KMS-11 (cell line): ENCODE measurements at regions not wholly inside any gene's neighbourhood (a gene's known extent, or its start where the extent isn't known, plus 50 kb on each side); places are given as distances from the start of the nearest gene placed in this dataset.

Experiments used
- H2AFZ ChIP-seq: fragments of 200-600 bp; sonication (generic); 2 replicates; pipeline ENCODE4 v1.6.1; 2016; ENCODE audit warnings: antibody characterized with exemption, mixed run types, low read depth
- H3K27ac ChIP-seq: fragments of 200-600 bp; sonication (generic); 2 replicates; pipeline ENCODE4 v1.6.1; 2016; ENCODE audit warnings: mild to moderate bottlenecking, mixed run types
- H3K27me3 ChIP-seq: fragments of 200-600 bp; sonication (generic); 2 replicates; pipeline ENCODE4 v1.6.1; 2017; ENCODE audit warnings: mild to moderate bottlenecking, low read depth, mixed run types, moderate library complexity; ENCODE audit not compliant: insufficient read depth
- H3K36me3 ChIP-seq: fragments of 200-600 bp; sonication (generic); 2 replicates; pipeline ENCODE4 v1.6.1; 2017; ENCODE audit warnings: mild to moderate bottlenecking, mixed run types; ENCODE audit not compliant: insufficient read depth
- H3K4me1 ChIP-seq: fragments of 200-600 bp; sonication (generic); 2 replicates; pipeline ENCODE4 v1.6.1; 2016; ENCODE audit warnings: mild to moderate bottlenecking, low read depth, mixed run types; ENCODE audit not compliant: poor library complexity, severe bottlenecking
- H3K4me2 ChIP-seq: fragments of 200-600 bp; sonication (generic); 2 replicates; pipeline ENCODE4 v1.7.0; 2016; ENCODE audit warnings: mild to moderate bottlenecking, mixed run types
- H3K4me3 ChIP-seq: fragments of 200-600 bp; sonication (generic); IDR thresholded peaks from 2 replicates; pipeline ENCODE4 v1.6.1; 2017; ENCODE audit warnings: low read depth, low read length, mixed read lengths; ENCODE audit not compliant: insufficient read depth
- H3K79me2 ChIP-seq: fragments of 200-600 bp; sonication (generic); 2 replicates; pipeline ENCODE4 v1.6.1; 2016; ENCODE audit warnings: low read depth, mixed run types; ENCODE audit not compliant: insufficient read depth
- H3K9ac ChIP-seq: fragments of 200-600 bp; sonication (generic); 2 replicates; pipeline ENCODE4 v1.6.1; 2016; ENCODE audit warnings: mild to moderate bottlenecking, mixed run types
- H4K20me1 ChIP-seq: fragments of 200-600 bp; sonication (generic); 2 replicates; pipeline ENCODE4 v1.6.1; 2016; ENCODE audit warnings: mild to moderate bottlenecking, mixed run types; ENCODE audit not compliant: insufficient read depth
- CTCF ChIP-seq: fragments of 200-600 bp; sonication (generic); conservative IDR thresholded peaks from 2 replicates; pipeline ENCODE4 v1.6.1; 2017; ENCODE audit warnings: low read depth, mild to moderate bottlenecking, antibody characterized with exemption, low read length, moderate library complexity, mixed read lengths

- Histone ChIP-seq H3K4me3 (no peak overlapping the region), H3K27me3 (no peaks in the 10 kb centered on the region), H3K27ac (no peak overlapping the region), H4K20me1 (no peaks in the 10 kb centered on the region), H2AFZ (no peak overlapping the region), H3K36me3 (no peaks in the 10 kb centered on the region), H3K4me1 (no peaks in the 10 kb centered on the region), H3K79me2 (no peaks in the 10 kb centered on the region), H3K4me2 (no peak overlapping the region), H3K9ac (no peak overlapping the region)
- TF ChIP-seq CTCF, result no peak
These were observed 600.5 kb downstream of the EDEM1 start for GRCh38 chr3:5787861-5788488.

- no peak overlapping the region for H2AFZ ChIP-seq
- no peaks in the 10 kb centered on the region for H3K4me1 ChIP-seq
- H3K4me2 ChIP-seq, result no peak overlapping the region
- H3K36me3 ChIP-seq, result no peaks in the 10 kb centered on the region
- no peaks in the 10 kb centered on the region for H3K27me3 ChIP-seq
- no peak overlapping the region for H3K27ac ChIP-seq
- H4K20me1 ChIP-seq, result no peaks in the 10 kb centered on the region
- no peak overlapping the region for H3K9ac ChIP-seq
- no peaks in the 10 kb centered on the region for H3K79me2 ChIP-seq
- H3K4me3 ChIP-seq, result no peak overlapping the region
- no peak for TF ChIP-seq CTCF
These were observed 601.0 kb downstream of the EDEM1 start for GRCh38 chr3:5788496-5788895.

DNA sequence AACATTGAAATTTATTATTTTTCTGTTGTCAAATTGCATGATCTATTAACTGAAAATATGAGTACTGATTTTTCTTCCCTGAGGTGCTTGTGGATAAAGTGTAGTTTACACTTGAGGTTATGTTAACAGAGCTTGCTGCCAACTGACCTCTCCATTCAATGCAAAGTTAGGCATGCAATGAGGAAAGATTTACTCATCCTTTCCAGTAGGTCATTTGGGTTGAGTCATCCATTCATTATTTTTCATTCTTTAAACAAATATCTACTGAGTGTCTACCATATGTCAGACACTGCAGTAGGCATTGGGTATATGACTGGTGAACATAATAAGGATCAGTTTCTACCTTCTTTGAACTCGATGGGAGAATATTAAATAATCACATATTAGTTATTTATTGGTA lies 604.1 kb downstream of the EDEM1 start:
- Histone ChIP-seq H2AFZ (no peak overlapping the region), H3K36me3 (no peaks in the 10 kb centered on the region), H3K4me2 (no peak overlapping the region), H3K27me3 (no peaks in the 10 kb centered on the region), H3K4me1 (no peaks in the 10 kb centered on the region), H3K9ac (no peak overlapping the region), H4K20me1 (no peaks in the 10 kb centered on the region), H3K79me2 (no peaks in the 10 kb centered on the region), H3K4me3 (no peak overlapping the region), H3K27ac (no peak overlapping the region)
- no peak for TF ChIP-seq CTCF

DNA sequence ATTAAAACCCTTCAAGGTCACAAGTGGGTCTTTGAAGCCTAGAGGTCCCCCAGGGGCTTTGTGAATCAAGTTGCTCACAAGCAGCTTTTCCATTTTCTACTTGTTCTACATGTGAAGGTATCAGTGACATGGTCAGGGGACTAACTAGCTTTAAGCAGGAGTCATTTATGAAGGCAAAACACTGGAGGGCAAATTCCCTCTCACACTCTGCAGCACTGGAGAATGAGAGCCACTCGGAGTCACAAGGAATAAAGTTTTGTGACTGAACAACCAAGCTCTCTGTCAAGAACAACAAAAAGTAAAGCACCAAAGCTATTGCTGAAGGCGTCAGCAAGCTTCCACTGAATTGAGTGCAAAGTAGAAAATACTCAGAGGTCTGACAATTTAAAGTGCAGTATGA lies 609.0 kb downstream of the EDEM1 start:
- Histone ChIP-seq H3K4me3 (no peak overlapping the region), H3K27ac (no peak overlapping the region), H3K36me3 (no peaks in the 10 kb centered on the region), H3K79me2 (no peaks in the 10 kb centered on the region), H3K4me1 (no peaks in the 10 kb centered on the region), H2AFZ (no peak overlapping the region), H3K27me3 (no peaks in the 10 kb centered on the region), H3K4me2 (no peak overlapping the region), H4K20me1 (no peaks in the 10 kb centered on the region), H3K9ac (no peak overlapping the region)
- no peak for TF ChIP-seq CTCF
